HL-60 (cell line): ENCODE measurements at regions not wholly inside any gene's neighbourhood (a gene's known extent, or its start where the extent isn't known, plus 50 kb on each side); places are given as distances from the start of the nearest gene placed in this dataset.

Source experiments
- DNase-seq, 2 experiments: peaks; one replicate each; pipeline ENCODE4 v3.0.0-alpha.2; 2010 to 2020; ENCODE audit warnings: low read depth in 1 of 2, low spot score in 1 of 2
- H3K27ac ChIP-seq: fragments of 250-450 bp; sonication (Bioruptor Pico); replicated peaks from 2 replicates; pipeline ENCODE4 v1.5.1; 2020; ENCODE audit warnings: mild to moderate bottlenecking, moderate library complexity
- H3K27me3 ChIP-seq: fragments of 250-450 bp; sonication (Bioruptor Pico); 2 replicates; pipeline ENCODE4 v1.5.1; 2021; ENCODE audit warnings: mild to moderate bottlenecking, moderate library complexity; ENCODE audit not compliant: insufficient read depth, poor library complexity, severe bottlenecking
- H3K4me3 ChIP-seq: replicated peaks from 2 replicates; pipeline ENCODE4 v1.5.1; 2011; ENCODE audit warnings: mild to moderate bottlenecking, control low read depth, low read length; ENCODE audit not compliant: insufficient read depth
- CTCF ChIP-seq: IDR thresholded peaks from one replicate; pipeline ENCODE4 v1.5.1; 2011; ENCODE audit warnings: low read length, control low read depth, inconsistent platforms; ENCODE audit not compliant: insufficient read depth
- GABPA ChIP-seq: IDR thresholded peaks from 2 replicates; pipeline ENCODE4 v1.6.1; 2012; ENCODE audit warnings: low read depth
- POLR2AphosphoS5 ChIP-seq: IDR thresholded peaks from 2 replicates; pipeline ENCODE4 v1.6.1; 2012; ENCODE audit warnings: low read depth
- SPI1 ChIP-seq: IDR thresholded peaks from 2 replicates; pipeline ENCODE4 v1.6.1; 2012; ENCODE audit warnings: low read depth, mild to moderate bottlenecking, borderline replicate concordance
- TF ChIP-seq, protein P1 (sequence below): IDR thresholded peaks from 2 replicates; pipeline ENCODE4 v1.6.1; 2012; ENCODE audit warnings: low read depth; ENCODE audit not compliant: insufficient replicate concordance

GRCh38 chr17:33976831-33977230 is 278.3 kb upstream of the CCL2 start:
- Histone ChIP-seq H3K27ac (no peak overlapping the region), H3K27me3 (no peaks in the 10 kb centered on the region), H3K4me3 (no peak overlapping the region)
- DNase-seq, result no peak
- TF ChIP-seq POLR2AphosphoS5, result no peak
- TF ChIP-seq SPI1, result no peak
- TF ChIP-seq, protein P1, sequence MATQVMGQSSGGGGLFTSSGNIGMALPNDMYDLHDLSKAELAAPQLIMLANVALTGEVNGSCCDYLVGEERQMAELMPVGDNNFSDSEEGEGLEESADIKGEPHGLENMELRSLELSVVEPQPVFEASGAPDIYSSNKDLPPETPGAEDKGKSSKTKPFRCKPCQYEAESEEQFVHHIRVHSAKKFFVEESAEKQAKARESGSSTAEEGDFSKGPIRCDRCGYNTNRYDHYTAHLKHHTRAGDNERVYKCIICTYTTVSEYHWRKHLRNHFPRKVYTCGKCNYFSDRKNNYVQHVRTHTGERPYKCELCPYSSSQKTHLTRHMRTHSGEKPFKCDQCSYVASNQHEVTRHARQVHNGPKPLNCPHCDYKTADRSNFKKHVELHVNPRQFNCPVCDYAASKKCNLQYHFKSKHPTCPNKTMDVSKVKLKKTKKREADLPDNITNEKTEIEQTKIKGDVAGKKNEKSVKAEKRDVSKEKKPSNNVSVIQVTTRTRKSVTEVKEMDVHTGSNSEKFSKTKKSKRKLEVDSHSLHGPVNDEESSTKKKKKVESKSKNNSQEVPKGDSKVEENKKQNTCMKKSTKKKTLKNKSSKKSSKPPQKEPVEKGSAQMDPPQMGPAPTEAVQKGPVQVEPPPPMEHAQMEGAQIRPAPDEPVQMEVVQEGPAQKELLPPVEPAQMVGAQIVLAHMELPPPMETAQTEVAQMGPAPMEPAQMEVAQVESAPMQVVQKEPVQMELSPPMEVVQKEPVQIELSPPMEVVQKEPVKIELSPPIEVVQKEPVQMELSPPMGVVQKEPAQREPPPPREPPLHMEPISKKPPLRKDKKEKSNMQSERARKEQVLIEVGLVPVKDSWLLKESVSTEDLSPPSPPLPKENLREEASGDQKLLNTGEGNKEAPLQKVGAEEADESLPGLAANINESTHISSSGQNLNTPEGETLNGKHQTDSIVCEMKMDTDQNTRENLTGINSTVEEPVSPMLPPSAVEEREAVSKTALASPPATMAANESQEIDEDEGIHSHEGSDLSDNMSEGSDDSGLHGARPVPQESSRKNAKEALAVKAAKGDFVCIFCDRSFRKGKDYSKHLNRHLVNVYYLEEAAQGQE, result no peak
- no peak for TF ChIP-seq CTCF
- TF ChIP-seq GABPA, result no peak

DNA sequence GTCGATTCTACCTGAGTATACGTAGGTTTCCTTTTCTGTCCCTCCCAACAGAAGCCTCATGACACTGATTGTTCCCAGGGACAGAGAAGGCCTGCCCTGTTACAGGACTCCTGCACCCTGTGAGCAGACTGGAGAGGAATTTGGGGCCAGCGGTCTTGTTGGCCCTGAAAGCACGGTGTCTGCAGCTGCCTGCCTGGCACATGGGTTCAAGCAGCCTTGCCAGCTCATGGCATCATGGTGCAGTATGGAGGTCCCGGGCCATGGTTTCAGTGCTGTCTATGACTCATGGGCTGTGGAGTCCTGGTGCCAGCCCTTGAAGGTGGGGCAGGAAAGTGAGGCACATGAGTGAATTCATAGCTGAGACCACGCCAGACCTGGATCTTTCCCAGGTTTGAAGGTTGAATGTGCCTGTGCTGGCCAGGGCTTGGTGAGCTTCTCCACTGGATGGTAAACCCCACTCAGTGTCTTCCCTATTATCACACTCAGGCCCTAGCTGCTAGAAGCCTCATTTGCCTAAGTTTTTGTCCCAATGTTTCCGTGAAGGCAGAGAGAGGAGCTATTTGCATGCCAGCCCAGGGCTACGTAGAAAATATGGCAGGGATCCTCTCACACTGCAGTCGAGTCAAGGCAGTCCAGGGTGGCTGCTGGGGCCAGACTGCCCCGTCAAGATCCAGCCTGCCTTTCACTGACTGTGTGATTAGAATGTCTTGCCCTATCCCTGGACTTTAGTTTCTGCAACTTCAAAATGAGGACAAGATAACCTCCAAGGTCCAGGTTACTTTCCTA is 277.2 kb upstream of the CCL2 start:
- TF ChIP-seq, protein P1, result no peak
- TF ChIP-seq POLR2AphosphoS5 (no peak), CTCF (no peak), GABPA (no peak), SPI1 (no peak)
- no peak for DNase-seq
- H3K27me3 ChIP-seq, result no peaks in the 10 kb centered on the region
- no peak overlapping the region for H3K27ac ChIP-seq
- no peak overlapping the region for H3K4me3 ChIP-seq

- Histone ChIP-seq H3K27ac (no peak overlapping the region), H3K4me3 (no peak overlapping the region), H3K27me3 (no peaks in the 10 kb centered on the region)
- TF ChIP-seq, protein P1, result no peak
- no peak for DNase-seq
Observed at GRCh38 chr17:33978889-33979288, 276.2 kb upstream of the CCL2 start.
